PC-9 (cell line): ENCODE measurements at regions not wholly inside any gene's neighbourhood (a gene's known extent, or its start where the extent isn't known, plus 50 kb on each side); places are given as distances from the start of the nearest gene placed in this dataset.

ENCODE experiments used
- EZH2 ChIP-seq: fragments of 200-600 bp; sonication (generic); IDR thresholded peaks from 2 replicates; pipeline ENCODE4 v1.8.0; 2017; ENCODE audit warnings: antibody characterized with exemption, low read depth
- TF ChIP-seq, protein P1 (sequence below): fragments of 200-600 bp; sonication (generic); conservative IDR thresholded peaks from 2 replicates; pipeline ENCODE4 v1.6.1; 2017; ENCODE audit warnings: mixed run types, antibody characterized with exemption, mild to moderate bottlenecking, moderate library complexity

DNA sequence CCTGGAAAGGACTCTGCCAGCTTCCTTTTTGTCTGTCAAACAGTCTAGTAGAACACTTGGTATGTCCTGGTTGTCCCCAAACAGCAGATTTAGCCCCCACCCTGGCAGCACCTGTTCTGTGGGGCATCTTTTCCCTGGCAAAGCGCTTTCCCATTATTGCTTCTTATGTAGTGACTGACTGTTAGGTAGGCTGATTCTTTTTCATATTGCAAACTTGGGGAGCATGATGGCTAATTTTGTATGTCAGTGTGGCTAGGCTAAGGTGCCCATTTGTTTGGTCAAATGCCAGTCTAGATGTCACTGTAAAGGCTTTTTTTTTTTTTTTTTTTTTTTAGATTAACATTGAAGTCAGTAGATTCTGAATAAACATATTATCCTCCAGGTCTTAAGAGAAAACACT is 140.2 kb downstream of the MYCN start:
- TF ChIP-seq, protein P1, sequence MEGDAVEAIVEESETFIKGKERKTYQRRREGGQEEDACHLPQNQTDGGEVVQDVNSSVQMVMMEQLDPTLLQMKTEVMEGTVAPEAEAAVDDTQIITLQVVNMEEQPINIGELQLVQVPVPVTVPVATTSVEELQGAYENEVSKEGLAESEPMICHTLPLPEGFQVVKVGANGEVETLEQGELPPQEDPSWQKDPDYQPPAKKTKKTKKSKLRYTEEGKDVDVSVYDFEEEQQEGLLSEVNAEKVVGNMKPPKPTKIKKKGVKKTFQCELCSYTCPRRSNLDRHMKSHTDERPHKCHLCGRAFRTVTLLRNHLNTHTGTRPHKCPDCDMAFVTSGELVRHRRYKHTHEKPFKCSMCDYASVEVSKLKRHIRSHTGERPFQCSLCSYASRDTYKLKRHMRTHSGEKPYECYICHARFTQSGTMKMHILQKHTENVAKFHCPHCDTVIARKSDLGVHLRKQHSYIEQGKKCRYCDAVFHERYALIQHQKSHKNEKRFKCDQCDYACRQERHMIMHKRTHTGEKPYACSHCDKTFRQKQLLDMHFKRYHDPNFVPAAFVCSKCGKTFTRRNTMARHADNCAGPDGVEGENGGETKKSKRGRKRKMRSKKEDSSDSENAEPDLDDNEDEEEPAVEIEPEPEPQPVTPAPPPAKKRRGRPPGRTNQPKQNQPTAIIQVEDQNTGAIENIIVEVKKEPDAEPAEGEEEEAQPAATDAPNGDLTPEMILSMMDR: no peak
- no peak for TF ChIP-seq EZH2
